Retina (tissue), 1 donor: ENCODE measurements at regions not wholly inside any gene's neighbourhood (a gene's known extent, or its start where the extent isn't known, plus 50 kb on each side); places are given as distances from the start of the nearest gene placed in this dataset.
"Not testable (repeated sequence)": the region's sequence is repeated elsewhere in the genome, so short reads cannot be mapped to it uniquely, and the experiment has no call there.

Source experiments
- DNase-seq: peaks from one replicate; pipeline ENCODE4 v3.0.0-alpha.2; 2016

- no peak for DNase-seq
These were observed 602.9 kb downstream of the IPMK start for GRCh38 chr10:57664815-57665214.

- DNase-seq, result no peak
These were observed 604.3 kb downstream of the IPMK start for GRCh38 chr10:57663401-57663800.

- DNase-seq, result no peak
These were observed 606.5 kb downstream of the IPMK start for GRCh38 chr10:57661206-57661605.

- DNase-seq, result peak; percentile 78
These were observed 610.4 kb downstream of the IPMK start for GRCh38 chr10:57657164-57657765.

- no peak for DNase-seq
These were observed 612.8 kb downstream of the IPMK start for GRCh38 chr10:57654856-57655255.

GRCh38 chr10:57645108-57645507 is 622.6 kb downstream of the IPMK start:
- DNase-seq, result not testable (repeated sequence)

GRCh38 chr10:57638411-57638810 is 629.3 kb downstream of the IPMK start:
- no peak for DNase-seq

GRCh38 chr10:57628592-57629284 is 639.0 kb downstream of the IPMK start:
- no peak for DNase-seq

- DNase-seq, result no peak
These were observed 640.0 kb downstream of the IPMK start for GRCh38 chr10:57627642-57628178.

GRCh38 chr10:57624856-57625592 is 642.7 kb downstream of the IPMK start:
- no peak for DNase-seq

- no peak for DNase-seq
These were observed 643.6 kb downstream of the IPMK start for GRCh38 chr10:57624066-57624465.

- no peak for DNase-seq
These were observed 646.2 kb downstream of the IPMK start for GRCh38 chr10:57621466-57621865.

GRCh38 chr10:57605948-57606485 is 661.7 kb downstream of the IPMK start:
- no peak for DNase-seq

GRCh38 chr10:57599440-57599839 is 668.3 kb downstream of the IPMK start:
- DNase-seq, result no peak

- DNase-seq, result no peak
These were observed 673.6 kb downstream of the IPMK start for GRCh38 chr10:57593983-57594573.

GRCh38 chr10:57579926-57580325 is 687.8 kb downstream of the IPMK start:
- DNase-seq, result no peak

GRCh38 chr10:57562211-57562610 is 705.5 kb downstream of the IPMK start:
- no peak for DNase-seq

GRCh38 chr10:57551774-57552173 is 715.9 kb downstream of the IPMK start:
- DNase-seq, result not testable (repeated sequence)

- no peak for DNase-seq
These were observed 732.4 kb downstream of the IPMK start for GRCh38 chr10:57535306-57535705.

GRCh38 chr10:57513637-57514036 is 754.1 kb downstream of the IPMK start:
- no peak for DNase-seq

GRCh38 chr10:57507788-57508187 is 759.9 kb downstream of the IPMK start:
- DNase-seq, result no peak

- no peak for DNase-seq
These were observed 761.1 kb downstream of the IPMK start for GRCh38 chr10:57506414-57507094.
